BJ (cell line): ENCODE measurements at regions not wholly inside any gene's neighbourhood (a gene's known extent, or its start where the extent isn't known, plus 50 kb on each side); places are given as distances from the start of the nearest gene placed in this dataset.

Experiments
- CTCF ChIA-PET: fragments of 350-600 bp; formaldehyde crosslinking; extraction: SDS; loops from one replicate; lab custom pipeline; 2021; ENCODE audit warnings: antibody characterized with exemption, inconsistent platforms; lab: Yijun Ruan, JAX
- POLR2A ChIA-PET: fragments of 300-600 bp; sonication (Branson Sonifier 250); formaldehyde crosslinking; extraction: SDS; loops from one replicate; lab custom pipeline; 2021; ENCODE audit warnings: antibody characterized with exemption; lab: Charles Lee
- DNase-seq: peaks from one replicate; pipeline ENCODE4 v3.0.0-alpha.2; 2011; ENCODE audit warnings: low read depth
- H3K27me3 ChIP-seq: 2 replicates; pipeline ENCODE4 v1.6.0; 2011; ENCODE audit warnings: low read length; ENCODE audit not compliant: control insufficient read depth, insufficient read depth
- H3K36me3 ChIP-seq: 2 replicates; pipeline ENCODE4 v1.5.1; 2011; ENCODE audit warnings: low read length; ENCODE audit not compliant: control insufficient read depth, insufficient read depth
- H3K4me3 ChIP-seq: 2 replicates; pipeline ENCODE4 v1.5.1; 2011; ENCODE audit warnings: low read depth, mild to moderate bottlenecking, control low read depth, low read length
- TF ChIP-seq, protein P1 (sequence below): IDR thresholded peaks from 2 replicates; pipeline ENCODE4 v1.5.1; 2011; ENCODE audit warnings: low read depth, mild to moderate bottlenecking, control low read depth, inconsistent platforms, low read length, moderate library complexity; ENCODE audit not compliant: insufficient read depth

GRCh38 chr17:77489239-77489892 lies 348.6 kb downstream of the SEC14L1 start:
- peaks cover 59% of the 10 kb centered on the region for H3K36me3 ChIP-seq
- no peaks in the 10 kb centered on the region for H3K27me3 ChIP-seq
- ChIA-PET POLR2A (no interaction called here), CTCF (interaction anchor here (1.0 to 2.5 kb wide), 3 partner anchors 12 to 524 kb away, joined by 3 to 8 read pairs (median 4); no protein-coding TSS in a partner anchor)
- H3K4me3 ChIP-seq: no peak overlapping the region
- DNase-seq: no peak
- TF ChIP-seq, protein P1, sequence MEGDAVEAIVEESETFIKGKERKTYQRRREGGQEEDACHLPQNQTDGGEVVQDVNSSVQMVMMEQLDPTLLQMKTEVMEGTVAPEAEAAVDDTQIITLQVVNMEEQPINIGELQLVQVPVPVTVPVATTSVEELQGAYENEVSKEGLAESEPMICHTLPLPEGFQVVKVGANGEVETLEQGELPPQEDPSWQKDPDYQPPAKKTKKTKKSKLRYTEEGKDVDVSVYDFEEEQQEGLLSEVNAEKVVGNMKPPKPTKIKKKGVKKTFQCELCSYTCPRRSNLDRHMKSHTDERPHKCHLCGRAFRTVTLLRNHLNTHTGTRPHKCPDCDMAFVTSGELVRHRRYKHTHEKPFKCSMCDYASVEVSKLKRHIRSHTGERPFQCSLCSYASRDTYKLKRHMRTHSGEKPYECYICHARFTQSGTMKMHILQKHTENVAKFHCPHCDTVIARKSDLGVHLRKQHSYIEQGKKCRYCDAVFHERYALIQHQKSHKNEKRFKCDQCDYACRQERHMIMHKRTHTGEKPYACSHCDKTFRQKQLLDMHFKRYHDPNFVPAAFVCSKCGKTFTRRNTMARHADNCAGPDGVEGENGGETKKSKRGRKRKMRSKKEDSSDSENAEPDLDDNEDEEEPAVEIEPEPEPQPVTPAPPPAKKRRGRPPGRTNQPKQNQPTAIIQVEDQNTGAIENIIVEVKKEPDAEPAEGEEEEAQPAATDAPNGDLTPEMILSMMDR: no peak

DNA sequence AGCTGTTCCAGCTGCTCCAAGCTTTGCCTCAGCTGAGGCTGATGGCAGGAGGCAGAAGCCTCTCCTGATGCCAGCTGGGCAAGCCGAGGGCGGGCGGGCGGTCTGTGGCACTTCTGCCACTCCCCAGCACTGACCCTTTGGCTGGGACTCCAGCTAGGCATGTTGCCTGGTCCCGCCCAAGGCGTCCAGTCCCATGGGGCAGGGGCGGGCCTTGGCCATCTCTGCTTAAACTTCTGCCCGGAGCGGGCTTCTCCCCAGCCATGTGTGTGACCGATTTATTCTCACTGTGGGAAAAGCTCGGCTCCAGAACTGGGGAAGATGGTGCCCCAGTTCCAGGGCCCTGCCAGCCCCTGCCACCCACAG lies 349.1 kb downstream of the SEC14L1 start:
- TF ChIP-seq, protein P1: no peak
- CTCF ChIA-PET: interaction anchor here (2.0 to 2.5 kb wide), 2 partner anchors 158 to 524 kb away, joined by 4 to 8 read pairs; no protein-coding TSS in a partner anchor
- no peak for DNase-seq
- POLR2A ChIA-PET: no interaction called here
- Histone ChIP-seq H3K27me3 (no peaks in the 10 kb centered on the region), H3K4me3 (no peak overlapping the region), H3K36me3 (peaks cover 63% of the 10 kb centered on the region)

DNA sequence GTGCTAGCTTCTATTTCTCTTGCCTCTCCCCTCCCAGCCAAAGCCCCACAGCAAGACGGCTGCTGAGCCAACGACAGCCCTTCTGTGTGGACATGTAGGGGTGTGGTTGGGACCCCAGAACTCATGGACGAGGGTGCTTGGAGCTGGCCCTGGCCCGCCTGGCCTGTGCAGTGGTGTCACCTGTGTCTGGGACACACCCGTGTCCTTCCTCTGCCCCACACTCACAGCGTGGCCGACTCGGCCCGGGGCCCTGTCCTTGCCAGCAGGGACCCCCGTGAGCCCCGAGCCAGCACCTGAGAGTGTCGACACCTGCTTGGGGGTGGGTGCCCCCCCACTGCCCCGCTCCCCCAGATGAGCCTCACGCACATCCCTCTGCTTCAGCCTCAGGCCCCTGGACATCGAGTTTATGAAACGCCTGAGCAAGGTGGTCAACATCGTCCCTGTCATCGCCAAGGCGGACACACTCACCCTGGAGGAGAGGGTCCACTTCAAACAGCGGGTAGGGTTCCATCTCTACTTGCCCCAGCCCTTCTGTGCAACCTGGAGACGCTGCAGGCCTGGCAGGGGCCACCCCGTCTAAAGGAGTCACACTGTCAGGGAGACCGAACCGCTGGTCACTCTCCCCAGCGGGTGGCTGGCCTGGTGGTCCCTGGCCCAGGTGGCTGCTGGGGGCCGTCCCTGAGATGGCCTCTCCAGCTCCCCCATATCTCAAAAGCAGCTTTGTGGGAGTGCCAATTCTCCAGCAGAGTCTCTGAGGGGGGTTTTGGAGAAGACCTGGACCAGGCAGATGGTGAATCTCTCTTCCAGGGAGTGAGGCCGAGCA lies 349.8 kb downstream of the SEC14L1 start:
- ChIA-PET CTCF (interaction anchor here (2.0 to 2.8 kb wide), 3 partner anchors 62 to 523 kb away, joined by 4 to 15 read pairs (median 8); no protein-coding TSS in a partner anchor), POLR2A (no interaction called here)
- Histone ChIP-seq H3K27me3 (no peaks in the 10 kb centered on the region), H3K36me3 (peaks cover 68% of the 10 kb centered on the region), H3K4me3 (no peak overlapping the region)
- TF ChIP-seq, protein P1: no peak
- DNase-seq: no peak

DNA sequence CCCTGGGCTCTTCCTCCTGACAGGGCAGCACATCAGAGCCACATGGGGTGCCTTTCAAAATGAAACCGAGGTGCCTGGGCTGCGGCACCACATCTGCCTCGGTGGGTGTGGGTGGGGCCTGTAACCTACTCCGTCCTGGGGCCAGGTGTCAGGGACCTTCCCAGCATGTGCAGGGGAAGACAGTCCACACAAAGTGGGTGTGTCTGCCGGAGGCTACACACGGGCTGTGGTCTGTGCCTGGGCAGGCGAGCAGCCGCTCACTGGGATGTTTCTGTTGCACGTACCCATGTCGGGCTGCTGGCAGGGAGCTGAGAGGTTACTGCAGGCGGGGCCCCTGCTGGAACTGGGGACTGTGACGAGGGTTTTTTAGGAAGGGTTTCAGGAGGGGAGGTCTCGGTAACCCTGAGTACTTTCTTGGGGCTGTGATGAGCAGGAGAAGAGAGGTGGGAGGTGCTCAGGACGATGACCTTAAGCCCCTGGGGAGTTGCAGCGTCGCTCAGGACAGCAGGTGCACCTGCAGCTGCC lies 351.2 kb downstream of the SEC14L1 start:
- POLR2A ChIA-PET: no interaction called here
- H3K36me3 ChIP-seq: peaks cover 73% of the 10 kb centered on the region
- no peaks in the 10 kb centered on the region for H3K27me3 ChIP-seq
- CTCF ChIA-PET: interaction anchor here (0.5 to 2.8 kb wide), 4 partner anchors 63 to 139 kb away, joined by 3 to 15 read pairs (median 4); no protein-coding TSS in a partner anchor
- H3K4me3 ChIP-seq: no peak overlapping the region
- no peak for DNase-seq
- TF ChIP-seq, protein P1: no peak
